ENCODE measurements at regions not wholly inside any gene's neighbourhood (a gene's known extent, or its start where the extent isn't known, plus 50 kb on each side); places are given as distances from the start of the nearest gene placed in this dataset.

DNA sequence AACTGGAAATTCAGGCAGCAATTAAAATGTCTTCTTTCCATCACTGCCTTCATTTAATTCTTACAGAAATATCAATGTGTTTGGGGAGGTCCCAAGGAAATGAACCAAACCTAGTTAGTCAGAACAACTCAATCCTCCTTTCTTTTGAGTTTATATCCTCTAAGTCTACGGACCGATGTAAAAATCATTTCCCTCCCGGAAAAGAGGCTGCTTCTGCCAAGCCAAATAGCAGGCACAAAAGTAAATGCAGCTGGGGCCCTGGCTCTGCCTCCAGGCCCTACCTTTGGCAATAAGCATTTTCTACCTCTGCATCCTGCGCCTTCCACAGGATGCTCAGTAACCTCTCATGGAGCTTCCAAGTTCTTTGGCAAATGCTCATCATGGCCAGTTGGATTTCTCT is 122.5 kb upstream of the COL8A1 start:
- TF ChIP-seq CEBPB (IDR thresholded peaks at IDR 0.05) (no peak), CREB1 (IDR thresholded peaks at IDR 0.05; ENCODE audit: low read depth) (no peak), TAF1 (IDR thresholded peaks at IDR 0.05; ENCODE audit: low read depth) (no peak), FOXM1 (IDR thresholded peaks at IDR 0.05; ENCODE audit: borderline replicate concordance, low read depth) (no peak)

DNA sequence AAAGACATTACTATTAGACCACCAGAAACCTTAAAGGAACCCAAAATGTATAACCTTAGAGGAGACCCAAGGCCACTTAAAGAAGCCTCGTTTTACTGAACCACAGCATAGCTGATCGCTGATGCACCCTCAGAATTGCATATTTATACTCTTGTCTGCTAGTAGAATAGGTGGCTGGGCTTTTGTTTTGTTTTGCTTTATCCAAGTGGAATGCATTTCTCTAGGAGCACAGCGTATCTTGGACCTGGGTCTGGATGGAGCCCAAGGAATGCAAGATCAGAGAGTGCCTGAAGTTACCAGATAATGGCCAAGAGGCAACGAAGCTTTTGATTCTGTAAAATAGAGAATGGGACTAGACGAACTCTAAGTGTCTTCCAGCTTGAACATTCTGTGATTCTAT is 129.2 kb upstream of the COL8A1 start:
- TF ChIP-seq RAD21 (IDR thresholded peaks at IDR 0.05; ENCODE audit: low read depth) (no peak), TCF12 (IDR thresholded peaks at IDR 0.05; ENCODE audit: low read depth) (no peak), FOXM1 (IDR thresholded peaks at IDR 0.05; ENCODE audit: borderline replicate concordance, low read depth) (no peak), CREB1 (IDR thresholded peaks at IDR 0.05; ENCODE audit: low read depth) (no peak), TEAD4 (IDR thresholded peaks at IDR 0.05) (no peak), ZBTB7A (IDR thresholded peaks at IDR 0.05; ENCODE audit: low read depth) (no peak), CEBPB (IDR thresholded peaks at IDR 0.05) (no peak), EP300 (IDR thresholded peaks at IDR 0.05; ENCODE audit: borderline replicate concordance) (no peak)
- TF ChIP-seq, protein P1, sequence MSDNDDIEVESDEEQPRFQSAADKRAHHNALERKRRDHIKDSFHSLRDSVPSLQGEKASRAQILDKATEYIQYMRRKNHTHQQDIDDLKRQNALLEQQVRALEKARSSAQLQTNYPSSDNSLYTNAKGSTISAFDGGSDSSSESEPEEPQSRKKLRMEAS (IDR thresholded peaks at IDR 0.05) = no peak
- TF ChIP-seq, protein P2, sequence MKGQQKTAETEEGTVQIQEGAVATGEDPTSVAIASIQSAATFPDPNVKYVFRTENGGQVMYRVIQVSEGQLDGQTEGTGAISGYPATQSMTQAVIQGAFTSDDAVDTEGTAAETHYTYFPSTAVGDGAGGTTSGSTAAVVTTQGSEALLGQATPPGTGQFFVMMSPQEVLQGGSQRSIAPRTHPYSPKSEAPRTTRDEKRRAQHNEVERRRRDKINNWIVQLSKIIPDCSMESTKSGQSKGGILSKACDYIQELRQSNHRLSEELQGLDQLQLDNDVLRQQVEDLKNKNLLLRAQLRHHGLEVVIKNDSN (IDR thresholded peaks at IDR 0.05) = no peak

GRCh38 chr3:99508191-99508590 is 130.2 kb upstream of the COL8A1 start:
- TF ChIP-seq EP300 (IDR thresholded peaks at IDR 0.05; ENCODE audit: borderline replicate concordance) (no peak), CREB1 (IDR thresholded peaks at IDR 0.05; ENCODE audit: low read depth) (no peak), RAD21 (IDR thresholded peaks at IDR 0.05; ENCODE audit: low read depth) (no peak), TCF12 (IDR thresholded peaks at IDR 0.05; ENCODE audit: low read depth) (no peak), TEAD4 (IDR thresholded peaks at IDR 0.05) (no peak)
- TF ChIP-seq, protein P3, sequence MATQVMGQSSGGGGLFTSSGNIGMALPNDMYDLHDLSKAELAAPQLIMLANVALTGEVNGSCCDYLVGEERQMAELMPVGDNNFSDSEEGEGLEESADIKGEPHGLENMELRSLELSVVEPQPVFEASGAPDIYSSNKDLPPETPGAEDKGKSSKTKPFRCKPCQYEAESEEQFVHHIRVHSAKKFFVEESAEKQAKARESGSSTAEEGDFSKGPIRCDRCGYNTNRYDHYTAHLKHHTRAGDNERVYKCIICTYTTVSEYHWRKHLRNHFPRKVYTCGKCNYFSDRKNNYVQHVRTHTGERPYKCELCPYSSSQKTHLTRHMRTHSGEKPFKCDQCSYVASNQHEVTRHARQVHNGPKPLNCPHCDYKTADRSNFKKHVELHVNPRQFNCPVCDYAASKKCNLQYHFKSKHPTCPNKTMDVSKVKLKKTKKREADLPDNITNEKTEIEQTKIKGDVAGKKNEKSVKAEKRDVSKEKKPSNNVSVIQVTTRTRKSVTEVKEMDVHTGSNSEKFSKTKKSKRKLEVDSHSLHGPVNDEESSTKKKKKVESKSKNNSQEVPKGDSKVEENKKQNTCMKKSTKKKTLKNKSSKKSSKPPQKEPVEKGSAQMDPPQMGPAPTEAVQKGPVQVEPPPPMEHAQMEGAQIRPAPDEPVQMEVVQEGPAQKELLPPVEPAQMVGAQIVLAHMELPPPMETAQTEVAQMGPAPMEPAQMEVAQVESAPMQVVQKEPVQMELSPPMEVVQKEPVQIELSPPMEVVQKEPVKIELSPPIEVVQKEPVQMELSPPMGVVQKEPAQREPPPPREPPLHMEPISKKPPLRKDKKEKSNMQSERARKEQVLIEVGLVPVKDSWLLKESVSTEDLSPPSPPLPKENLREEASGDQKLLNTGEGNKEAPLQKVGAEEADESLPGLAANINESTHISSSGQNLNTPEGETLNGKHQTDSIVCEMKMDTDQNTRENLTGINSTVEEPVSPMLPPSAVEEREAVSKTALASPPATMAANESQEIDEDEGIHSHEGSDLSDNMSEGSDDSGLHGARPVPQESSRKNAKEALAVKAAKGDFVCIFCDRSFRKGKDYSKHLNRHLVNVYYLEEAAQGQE (IDR thresholded peaks at IDR 0.05; ENCODE audit: low read depth) = no peak
- TF ChIP-seq, protein P2 (IDR thresholded peaks at IDR 0.05) = no peak

DNA sequence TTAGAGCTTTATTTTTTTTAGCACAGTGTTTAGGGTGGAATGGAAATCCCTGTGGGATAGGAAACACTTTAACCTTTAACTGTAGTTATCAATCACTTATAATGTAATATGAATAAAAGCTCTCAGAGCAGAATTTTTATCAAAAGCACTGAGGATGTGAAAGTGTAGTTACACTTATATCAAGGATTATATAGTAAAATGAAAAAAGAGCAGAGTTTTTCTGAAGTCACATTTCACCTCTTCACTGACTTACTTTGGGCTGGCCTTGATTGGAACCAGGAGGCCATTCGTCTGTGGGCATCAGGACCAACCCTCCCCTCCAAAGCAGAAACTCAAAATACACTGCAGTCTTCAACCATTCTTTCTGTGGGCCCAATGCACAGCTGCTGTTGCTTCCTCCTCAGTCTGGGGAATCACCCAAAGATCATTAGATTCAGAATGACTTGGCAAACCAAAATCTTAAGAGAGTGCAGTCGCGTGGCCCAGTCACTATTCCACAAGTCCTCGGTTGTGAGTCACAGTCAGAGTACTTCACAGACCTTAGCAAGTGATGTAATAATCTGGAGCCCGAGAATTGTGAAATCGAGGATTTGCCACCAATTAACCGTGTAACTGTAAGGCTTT is 132.6 kb upstream of the COL8A1 start:
- TF ChIP-seq CREB1 (IDR thresholded peaks at IDR 0.05; ENCODE audit: low read depth) = no peak

DNA sequence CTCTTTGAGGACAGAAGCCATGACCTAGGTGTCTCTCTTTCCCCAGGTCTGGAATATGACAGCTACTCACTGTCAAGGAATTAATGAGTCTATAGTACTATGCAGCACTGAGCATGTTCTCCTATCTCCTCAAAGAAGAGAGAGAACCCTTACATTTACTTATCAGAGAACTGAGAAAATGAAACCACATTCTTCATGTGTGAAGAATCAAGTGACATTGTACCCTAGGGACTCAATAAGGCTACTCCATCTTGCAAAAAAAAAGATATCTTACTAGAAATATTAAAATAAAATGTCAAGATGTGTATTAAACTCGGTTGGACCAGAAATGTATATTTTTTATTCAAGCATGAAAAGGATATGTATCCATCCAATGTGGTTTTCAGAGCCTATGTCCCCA is 133.2 kb upstream of the COL8A1 start:
- TF ChIP-seq, protein P3 (IDR thresholded peaks at IDR 0.05; ENCODE audit: low read depth) = no peak
- TF ChIP-seq, protein P2 (IDR thresholded peaks at IDR 0.05) = no peak
- no peak for TF ChIP-seq YY1 (IDR thresholded peaks at IDR 0.05; ENCODE audit: low read depth)
- TF ChIP-seq CEBPB (IDR thresholded peaks at IDR 0.05) = no peak
- TF ChIP-seq FOXM1 (IDR thresholded peaks at IDR 0.05; ENCODE audit: borderline replicate concordance, low read depth) = no peak
- TF ChIP-seq TCF12 (IDR thresholded peaks at IDR 0.05; ENCODE audit: low read depth) = no peak
- TF ChIP-seq RAD21 (IDR thresholded peaks at IDR 0.05; ENCODE audit: low read depth) = no peak
- no peak for TF ChIP-seq ZBTB7A (IDR thresholded peaks at IDR 0.05; ENCODE audit: low read depth)
- TF ChIP-seq EP300 (IDR thresholded peaks at IDR 0.05; ENCODE audit: borderline replicate concordance) = no peak
- TF ChIP-seq EGR1 (IDR thresholded peaks at IDR 0.05) = no peak
- TF ChIP-seq CREB1 (IDR thresholded peaks at IDR 0.05; ENCODE audit: low read depth) = no peak
- TF ChIP-seq NFIC (IDR thresholded peaks at IDR 0.05) = no peak
- TF ChIP-seq, protein P1 (IDR thresholded peaks at IDR 0.05) = no peak
- no peak for TF ChIP-seq TEAD4 (IDR thresholded peaks at IDR 0.05)
- no peak for TF ChIP-seq TAF1 (IDR thresholded peaks at IDR 0.05; ENCODE audit: low read depth)

GRCh38 chr3:99504258-99504657 is 134.1 kb upstream of the COL8A1 start:
- no peak for TF ChIP-seq RAD21 (IDR thresholded peaks at IDR 0.05; ENCODE audit: low read depth)
- TF ChIP-seq CREB1 (IDR thresholded peaks at IDR 0.05; ENCODE audit: low read depth) = no peak
- no peak for TF ChIP-seq NFIC (IDR thresholded peaks at IDR 0.05)
- no peak for TF ChIP-seq CEBPB (IDR thresholded peaks at IDR 0.05)
- TF ChIP-seq, protein P1 (IDR thresholded peaks at IDR 0.05) = no peak
- TF ChIP-seq TCF12 (IDR thresholded peaks at IDR 0.05; ENCODE audit: low read depth) = no peak
- no peak for TF ChIP-seq TAF1 (IDR thresholded peaks at IDR 0.05; ENCODE audit: low read depth)
- no peak for TF ChIP-seq ZBTB7A (IDR thresholded peaks at IDR 0.05; ENCODE audit: low read depth)
- TF ChIP-seq EGR1 (IDR thresholded peaks at IDR 0.05) = no peak
- TF ChIP-seq, protein P3 (IDR thresholded peaks at IDR 0.05; ENCODE audit: low read depth) = no peak
- TF ChIP-seq, protein P2 (IDR thresholded peaks at IDR 0.05) = no peak
- TF ChIP-seq YY1 (IDR thresholded peaks at IDR 0.05; ENCODE audit: low read depth) = no peak
- TF ChIP-seq EP300 (IDR thresholded peaks at IDR 0.05; ENCODE audit: borderline replicate concordance) = no peak
- TF ChIP-seq TEAD4 (IDR thresholded peaks at IDR 0.05) = no peak
- no peak for TF ChIP-seq FOXM1 (IDR thresholded peaks at IDR 0.05; ENCODE audit: borderline replicate concordance, low read depth)

Measured in Ishikawa (cell line).